ENCODE measurements at regions not wholly inside any gene's neighbourhood (a gene's known extent, or its start where the extent isn't known, plus 50 kb on each side); places are given as distances from the start of the nearest gene placed in this dataset.
"Not testable (repeated sequence)": the region's sequence is repeated elsewhere in the genome, so short reads cannot be mapped to it uniquely, and the experiment has no call there.

DNA sequence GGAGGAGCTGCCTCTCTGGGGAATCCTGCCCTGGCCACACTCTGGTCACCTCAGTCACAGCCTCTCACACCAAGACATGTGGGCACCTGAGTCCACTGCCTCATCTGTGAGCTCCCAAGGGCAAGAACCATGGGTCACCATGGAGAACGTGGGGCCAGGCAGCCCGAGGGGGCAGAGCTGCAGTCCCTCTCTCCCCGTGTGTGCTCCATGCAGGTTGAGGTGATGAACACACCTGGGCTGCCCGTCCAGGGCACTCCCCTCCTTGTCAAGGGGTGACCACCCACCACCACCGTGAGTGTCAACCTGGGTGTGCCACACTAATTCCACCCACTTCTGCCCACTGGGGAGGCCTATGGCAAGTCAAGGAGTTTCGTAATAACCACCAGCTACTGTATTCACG lies 159.6 kb upstream of the RAB6C start:
- H3K4me1 ChIP-seq (ENCODE audit: insufficient read depth, low read length), result no peaks in the 10 kb centered on the region

DNA sequence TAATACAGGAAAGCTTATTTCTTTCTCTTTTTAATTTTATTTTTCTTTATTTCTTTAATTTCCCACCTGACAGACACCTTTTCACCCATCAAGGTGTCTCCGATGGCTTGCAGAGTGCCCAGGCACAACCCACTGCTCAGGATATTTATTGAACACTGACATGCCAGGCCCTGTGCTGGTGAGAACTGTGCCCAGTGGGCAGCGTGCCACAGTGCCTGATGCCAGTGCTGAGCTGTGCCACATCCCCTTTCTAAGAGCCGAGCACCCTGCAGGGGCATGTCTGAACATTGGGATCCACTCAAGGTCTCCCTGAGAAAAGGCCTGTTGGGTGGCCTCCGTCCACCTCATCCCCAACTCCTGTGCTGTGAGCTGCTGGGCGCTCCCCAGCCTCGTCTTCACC lies 158.6 kb upstream of the RAB6C start:
- Histone ChIP-seq H3K9me3 (ENCODE audit: low read length) (no peaks in the 10 kb centered on the region), H3K4me1 (ENCODE audit: insufficient read depth, low read length) (no peaks in the 10 kb centered on the region), H3K27me3 (ENCODE audit: insufficient read depth, low read length) (no peaks in the 10 kb centered on the region), H3K4me3 (ENCODE audit: low read length) (no peak overlapping the region), H3K36me3 (ENCODE audit: insufficient read depth, low read length) (no peaks in the 10 kb centered on the region), H2AFZ (ENCODE audit: low read depth, low read length) (no peak overlapping the region)

More for the DNA sequence above, 159.6 kb upstream of the RAB6C start:
- no peak overlapping the region for H2AFZ ChIP-seq (ENCODE audit: low read depth, low read length)
- H3K27me3 ChIP-seq (ENCODE audit: insufficient read depth, low read length), result no peaks in the 10 kb centered on the region
- H3K9me3 ChIP-seq (ENCODE audit: low read length), result peaks cover 2% of the 10 kb centered on the region
- H3K36me3 ChIP-seq (ENCODE audit: insufficient read depth, low read length), result no peaks in the 10 kb centered on the region
- no peak overlapping the region for H3K4me3 ChIP-seq (ENCODE audit: low read length)

DNA sequence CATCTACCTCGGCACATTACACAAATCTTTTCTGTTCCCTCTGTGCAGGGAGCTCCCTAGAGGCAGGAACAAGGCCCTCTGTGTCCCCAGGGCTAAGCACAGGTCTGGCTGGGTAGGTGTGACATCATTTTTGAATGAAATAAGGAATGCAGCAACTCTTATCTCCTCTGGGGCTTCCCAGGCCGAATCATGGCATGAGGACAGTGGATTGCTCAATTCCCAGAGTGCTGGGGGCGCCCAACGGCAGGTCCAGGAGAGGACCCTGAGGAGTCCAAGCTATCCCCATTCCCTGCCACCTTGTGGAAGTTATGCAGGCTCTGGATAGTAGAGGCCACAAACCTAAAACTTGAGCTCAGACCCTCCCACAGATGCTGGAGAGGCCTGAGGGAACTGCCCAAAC lies 158.0 kb upstream of the RAB6C start:
- no peak overlapping the region for H3K4me3 ChIP-seq (ENCODE audit: low read length)

DNA sequence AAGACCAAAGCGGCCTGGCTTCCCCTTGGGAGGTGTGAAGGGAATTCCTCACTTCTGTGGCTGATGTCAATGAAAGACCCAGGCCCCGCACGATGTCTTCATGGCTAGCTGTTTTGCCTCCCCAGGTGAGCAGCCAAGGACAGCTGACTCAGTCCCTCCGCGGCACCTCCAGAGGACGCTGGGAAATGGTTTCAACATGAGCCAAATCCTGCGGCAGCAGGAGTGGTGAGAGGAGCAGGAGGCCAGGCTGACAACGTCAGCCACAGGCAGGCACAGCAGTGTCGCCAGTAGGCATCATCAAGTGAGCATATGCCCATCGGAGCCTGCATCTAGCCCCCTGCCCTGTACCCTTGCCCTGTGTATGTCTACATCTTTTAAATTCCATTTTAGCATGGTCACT lies 156.4 kb upstream of the RAB6C start:
- no peaks in the 10 kb centered on the region for H3K9me3 ChIP-seq (ENCODE audit: low read length)
- no peaks in the 10 kb centered on the region for H3K4me1 ChIP-seq (ENCODE audit: insufficient read depth, low read length)
- H2AFZ ChIP-seq (ENCODE audit: low read depth, low read length), result no peak overlapping the region
- H3K36me3 ChIP-seq (ENCODE audit: insufficient read depth, low read length), result no peaks in the 10 kb centered on the region
- H3K27me3 ChIP-seq (ENCODE audit: insufficient read depth, low read length), result no peaks in the 10 kb centered on the region
- no peak overlapping the region for H3K4me3 ChIP-seq (ENCODE audit: low read length)

More for the DNA sequence above, 158.0 kb upstream of the RAB6C start:
- Histone ChIP-seq H2AFZ (ENCODE audit: low read depth, low read length) (no peak overlapping the region), H3K27me3 (ENCODE audit: insufficient read depth, low read length) (no peaks in the 10 kb centered on the region), H3K9me3 (ENCODE audit: low read length) (no peaks in the 10 kb centered on the region), H3K36me3 (ENCODE audit: insufficient read depth, low read length) (no peaks in the 10 kb centered on the region), H3K4me1 (ENCODE audit: insufficient read depth, low read length) (no peaks in the 10 kb centered on the region)

DNA sequence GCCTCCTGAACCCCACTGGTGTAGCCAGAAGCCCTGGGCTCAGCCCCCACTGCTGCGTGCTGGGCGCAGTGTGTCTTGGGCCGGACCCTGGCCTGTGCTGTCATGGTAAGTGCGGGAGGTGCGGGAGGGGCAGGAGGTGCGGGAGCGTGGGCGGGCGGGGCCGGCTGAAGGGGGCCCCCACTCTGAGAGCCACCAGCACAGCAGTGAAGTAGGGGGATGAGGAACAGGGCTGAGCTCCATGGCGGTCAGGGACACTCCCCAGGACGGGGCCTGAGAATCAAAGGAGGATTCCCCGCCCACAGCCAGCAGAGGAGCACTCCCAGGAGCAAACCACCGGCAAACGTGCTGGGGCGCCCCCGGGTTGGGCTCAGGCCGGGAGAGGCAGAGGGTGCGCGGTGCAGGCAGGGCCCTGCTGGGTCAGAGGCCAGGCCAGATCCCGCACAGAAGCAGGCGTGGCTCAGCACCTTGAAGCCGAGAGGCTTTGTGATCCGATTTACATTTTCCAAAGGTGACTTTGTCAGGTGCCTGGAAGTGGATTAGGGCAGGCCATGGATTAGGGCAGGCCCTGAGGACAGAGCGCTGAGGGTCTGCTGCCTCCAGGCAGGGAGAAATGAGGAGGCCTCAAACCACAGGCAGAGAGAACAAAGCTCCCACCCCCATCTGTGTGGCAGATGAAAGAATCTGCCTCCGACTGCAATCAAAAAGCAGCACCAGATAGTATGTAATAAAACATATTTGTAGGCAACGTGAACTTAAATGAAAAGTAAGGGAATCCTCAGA lies 152.0 kb upstream of the RAB6C start:
- Histone ChIP-seq H3K9me3 (ENCODE audit: low read length) (no peaks in the 10 kb centered on the region), H3K4me1 (ENCODE audit: insufficient read depth, low read length) (no peaks in the 10 kb centered on the region), H3K27me3 (ENCODE audit: insufficient read depth, low read length) (no peaks in the 10 kb centered on the region), H2AFZ (ENCODE audit: low read depth, low read length) (no peak overlapping the region), H3K4me3 (ENCODE audit: low read length) (no peak overlapping the region), H3K36me3 (ENCODE audit: insufficient read depth, low read length) (no peaks in the 10 kb centered on the region)

DNA sequence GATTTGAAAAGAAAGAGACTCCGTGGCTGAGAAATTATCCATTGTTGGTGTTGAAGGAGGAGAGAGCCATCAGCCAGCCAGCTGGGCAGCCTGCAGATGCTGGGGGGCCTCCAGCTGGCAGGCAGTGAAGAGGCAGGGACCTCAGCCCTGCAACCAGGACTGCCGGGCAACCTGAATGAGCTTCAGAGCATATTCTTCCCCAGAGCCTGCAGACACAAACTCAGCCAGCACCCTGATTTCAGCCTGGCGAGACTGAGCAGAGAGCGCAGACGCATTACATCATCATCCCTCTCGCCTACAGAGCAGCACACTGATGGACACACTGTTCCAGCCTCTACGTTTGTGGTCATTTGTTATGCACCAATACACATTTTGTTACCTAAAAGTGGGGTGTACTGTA lies 150.7 kb upstream of the RAB6C start:
- H3K9me3 ChIP-seq (ENCODE audit: low read length), result no peaks in the 10 kb centered on the region
- H3K36me3 ChIP-seq (ENCODE audit: insufficient read depth, low read length), result no peaks in the 10 kb centered on the region
- no peak overlapping the region for H2AFZ ChIP-seq (ENCODE audit: low read depth, low read length)
- H3K4me3 ChIP-seq (ENCODE audit: low read length), result no peak overlapping the region
- H3K27me3 ChIP-seq (ENCODE audit: insufficient read depth, low read length), result no peaks in the 10 kb centered on the region
- H3K4me1 ChIP-seq (ENCODE audit: insufficient read depth, low read length), result no peaks in the 10 kb centered on the region

DNA sequence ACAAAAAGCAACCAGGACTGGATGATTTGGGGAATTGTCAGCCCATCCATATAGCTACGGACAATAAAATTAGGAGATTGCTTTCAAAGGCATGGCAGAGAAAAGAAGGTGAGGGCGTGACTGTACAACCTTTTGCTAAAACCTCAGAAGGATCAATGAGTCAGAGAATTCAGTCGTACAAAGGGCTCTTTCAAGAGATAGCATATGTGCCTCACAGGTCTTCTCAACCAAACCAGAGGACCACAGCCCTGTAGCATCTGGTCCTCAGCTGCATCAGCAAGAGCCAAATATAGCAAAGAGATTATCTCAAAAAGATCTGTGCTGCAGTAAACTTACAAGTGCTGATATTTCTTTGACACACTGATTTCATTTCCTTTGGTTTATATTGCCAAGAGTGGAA lies 149.9 kb upstream of the RAB6C start:
- Histone ChIP-seq H3K36me3 (ENCODE audit: insufficient read depth, low read length) (no peaks in the 10 kb centered on the region), H3K4me1 (ENCODE audit: insufficient read depth, low read length) (no peaks in the 10 kb centered on the region)

DNA sequence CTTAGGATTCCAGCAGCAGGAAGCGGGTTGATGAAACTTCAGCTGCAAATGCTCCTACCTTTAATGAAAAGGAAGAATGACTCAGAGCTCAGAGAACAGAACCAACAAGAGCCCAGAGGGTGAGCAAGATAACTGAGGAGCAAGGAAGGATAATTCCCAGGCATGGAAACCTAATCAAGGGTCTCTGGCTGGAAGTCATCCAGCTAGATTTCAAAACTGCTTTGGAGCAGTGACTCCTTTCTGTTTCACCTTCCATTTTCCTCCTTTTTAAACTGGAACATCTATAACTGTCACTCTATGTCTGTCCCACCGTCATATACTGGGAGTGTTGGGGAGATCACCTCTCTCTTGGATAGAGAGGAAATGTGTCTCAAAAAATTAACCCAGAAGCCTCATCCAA lies 148.4 kb upstream of the RAB6C start:
- H3K9me3 ChIP-seq (ENCODE audit: low read length), result no peaks in the 10 kb centered on the region
- no peaks in the 10 kb centered on the region for H3K27me3 ChIP-seq (ENCODE audit: insufficient read depth, low read length)
- no peak overlapping the region for H2AFZ ChIP-seq (ENCODE audit: low read depth, low read length)
- no peak overlapping the region for H3K4me3 ChIP-seq (ENCODE audit: low read length)
- no peaks in the 10 kb centered on the region for H3K4me1 ChIP-seq (ENCODE audit: insufficient read depth, low read length)
- no peaks in the 10 kb centered on the region for H3K36me3 ChIP-seq (ENCODE audit: insufficient read depth, low read length)

More for the DNA sequence above, 149.9 kb upstream of the RAB6C start:
- Histone ChIP-seq H3K9me3 (ENCODE audit: low read length) (no peaks in the 10 kb centered on the region), H2AFZ (ENCODE audit: low read depth, low read length) (no peak overlapping the region), H3K4me3 (ENCODE audit: low read length) (no peak overlapping the region), H3K27me3 (ENCODE audit: insufficient read depth, low read length) (no peaks in the 10 kb centered on the region)

DNA sequence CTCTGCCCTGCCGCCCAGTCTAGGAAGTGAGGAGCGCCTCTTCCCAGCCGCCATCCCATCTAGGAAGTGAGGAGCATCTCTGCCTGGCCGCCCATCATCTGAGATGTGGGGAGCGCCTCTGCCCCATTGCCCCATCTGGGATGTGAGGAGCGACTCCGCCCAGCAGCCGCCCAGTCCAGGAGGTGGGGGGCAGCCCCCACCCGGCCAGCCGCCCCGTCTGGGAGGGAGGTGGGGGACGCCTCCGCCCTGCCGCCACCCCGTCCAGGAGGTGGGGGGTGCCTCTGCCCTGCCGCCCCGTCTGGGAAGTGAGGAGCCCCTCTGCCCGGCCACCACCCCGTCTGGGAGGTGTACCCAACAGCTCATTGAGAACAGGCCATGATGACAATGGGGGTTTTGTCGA lies 146.0 kb upstream of the RAB6C start:
- not testable (repeated sequence) for H3K36me3 ChIP-seq (ENCODE audit: insufficient read depth, low read length); H3K4me3 ChIP-seq (ENCODE audit: low read length); H2AFZ ChIP-seq (ENCODE audit: low read depth, low read length); H3K27me3 ChIP-seq (ENCODE audit: insufficient read depth, low read length); H3K9me3 ChIP-seq (ENCODE audit: low read length); H3K4me1 ChIP-seq (ENCODE audit: insufficient read depth, low read length)

DNA sequence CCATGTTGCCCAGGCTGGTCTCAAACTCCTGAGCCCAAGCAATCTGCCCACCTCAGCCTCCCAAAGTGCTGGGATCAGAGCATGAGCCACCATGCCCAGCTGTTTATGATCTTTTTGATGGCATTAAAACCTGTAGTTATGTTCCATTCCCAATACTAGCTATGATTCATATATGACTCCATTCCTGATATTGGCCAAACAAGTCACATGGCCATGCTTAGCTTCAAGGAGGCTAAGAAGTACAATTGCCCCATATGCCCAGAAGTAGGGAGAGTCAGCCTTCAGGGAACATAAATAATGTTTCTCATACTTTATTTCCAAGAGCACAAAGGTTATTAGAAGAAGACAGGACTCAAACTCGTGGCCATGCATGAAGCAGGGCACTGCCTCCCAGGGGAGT lies 132.4 kb upstream of the RAB6C start:
- Histone ChIP-seq H3K4me3 (ENCODE audit: low read length) (no peak overlapping the region), H3K36me3 (ENCODE audit: insufficient read depth, low read length) (no peaks in the 10 kb centered on the region), H3K27me3 (ENCODE audit: insufficient read depth, low read length) (no peaks in the 10 kb centered on the region), H3K9me3 (ENCODE audit: low read length) (peaks cover 2% of the 10 kb centered on the region), H3K4me1 (ENCODE audit: insufficient read depth, low read length) (no peaks in the 10 kb centered on the region), H2AFZ (ENCODE audit: low read depth, low read length) (no peak overlapping the region)

DNA sequence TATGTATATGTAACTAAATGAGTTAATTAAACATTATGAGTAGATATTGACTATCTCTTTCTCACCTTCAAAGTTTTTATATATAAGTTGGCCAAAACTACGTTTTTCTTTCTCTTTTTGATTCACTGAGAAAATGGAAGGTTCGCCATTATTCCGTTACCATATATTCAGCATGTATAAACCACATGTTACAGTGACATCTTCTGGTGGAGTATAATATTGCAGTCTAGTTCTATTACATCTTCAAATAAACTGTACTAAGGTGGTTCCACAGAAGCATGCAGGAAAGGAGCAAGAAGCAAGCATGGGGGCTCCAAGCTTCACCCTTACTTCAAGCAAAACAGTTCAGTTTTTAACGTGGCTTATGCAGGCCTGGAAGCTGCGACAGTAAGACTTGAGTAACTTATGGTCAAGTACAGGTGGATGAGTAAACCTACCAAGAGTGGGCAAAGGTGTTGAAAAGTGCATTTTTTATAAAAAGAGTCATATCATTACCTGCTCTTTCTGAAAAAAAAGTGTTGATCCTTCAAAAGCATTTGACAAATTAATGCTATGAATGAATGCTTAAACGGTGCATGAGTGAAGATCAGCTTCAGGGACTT lies 129.8 kb upstream of the RAB6C start:
- no peak overlapping the region for H3K4me3 ChIP-seq (ENCODE audit: low read length)
- no peak overlapping the region for H2AFZ ChIP-seq (ENCODE audit: low read depth, low read length)
- H3K9me3 ChIP-seq (ENCODE audit: low read length), result peaks cover 2% of the 10 kb centered on the region
- H3K36me3 ChIP-seq (ENCODE audit: insufficient read depth, low read length), result no peaks in the 10 kb centered on the region
- H3K27me3 ChIP-seq (ENCODE audit: insufficient read depth, low read length), result no peaks in the 10 kb centered on the region
- H3K4me1 ChIP-seq (ENCODE audit: insufficient read depth, low read length), result no peaks in the 10 kb centered on the region

DNA sequence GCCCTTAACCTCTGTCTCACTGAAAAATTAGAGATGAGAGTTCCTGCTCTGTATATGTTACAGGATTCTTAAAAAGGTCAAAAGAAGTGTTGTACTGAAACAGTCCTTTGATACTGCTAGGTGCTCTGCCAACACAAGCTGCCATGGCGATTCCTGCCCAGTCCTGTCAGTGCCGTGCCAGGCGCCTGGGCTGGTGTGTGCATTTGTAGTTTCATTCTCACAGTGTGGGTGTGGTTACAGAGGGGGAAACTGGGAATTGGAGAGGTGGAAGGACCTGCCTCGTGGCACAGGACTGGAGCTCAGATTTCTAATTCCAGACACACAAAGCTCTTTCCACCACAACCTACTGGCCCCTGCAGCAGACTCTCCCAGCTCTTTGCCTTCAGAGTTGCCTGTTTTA lies 122.3 kb upstream of the RAB6C start:
- H3K4me3 ChIP-seq (ENCODE audit: low read length), result no peak overlapping the region
- no peaks in the 10 kb centered on the region for H3K4me1 ChIP-seq (ENCODE audit: insufficient read depth, low read length)
- H2AFZ ChIP-seq (ENCODE audit: low read depth, low read length), result no peak overlapping the region
- H3K27me3 ChIP-seq (ENCODE audit: insufficient read depth, low read length), result no peaks in the 10 kb centered on the region
- no peaks in the 10 kb centered on the region for H3K36me3 ChIP-seq (ENCODE audit: insufficient read depth, low read length)
- H3K9me3 ChIP-seq (ENCODE audit: low read length), result no peaks in the 10 kb centered on the region

DNA sequence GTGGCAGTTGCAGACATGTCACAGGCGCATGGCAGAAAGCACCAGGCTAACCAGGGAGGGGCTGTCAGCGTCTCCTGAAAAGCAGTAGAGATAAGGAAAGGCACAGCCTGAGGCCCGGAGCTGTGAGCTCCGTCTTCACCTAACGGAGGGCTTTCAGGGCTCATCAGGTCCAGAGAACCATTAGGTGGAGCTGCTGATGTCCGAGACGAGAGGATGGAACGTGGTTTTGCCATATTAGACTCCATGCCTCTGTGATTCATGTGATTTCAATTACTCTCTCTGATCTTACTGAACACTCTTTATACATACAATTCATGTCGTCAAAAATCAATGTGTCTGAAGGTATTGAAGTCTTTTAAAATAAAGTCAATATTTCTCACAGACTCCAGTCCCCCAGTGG lies 120.3 kb upstream of the RAB6C start:
- Histone ChIP-seq H3K27me3 (ENCODE audit: insufficient read depth, low read length) (no peaks in the 10 kb centered on the region), H3K4me1 (ENCODE audit: insufficient read depth, low read length) (no peaks in the 10 kb centered on the region), H3K4me3 (ENCODE audit: low read length) (no peak overlapping the region), H3K9me3 (ENCODE audit: low read length) (no peaks in the 10 kb centered on the region), H2AFZ (ENCODE audit: low read depth, low read length) (no peak overlapping the region), H3K36me3 (ENCODE audit: insufficient read depth, low read length) (no peaks in the 10 kb centered on the region)

DNA sequence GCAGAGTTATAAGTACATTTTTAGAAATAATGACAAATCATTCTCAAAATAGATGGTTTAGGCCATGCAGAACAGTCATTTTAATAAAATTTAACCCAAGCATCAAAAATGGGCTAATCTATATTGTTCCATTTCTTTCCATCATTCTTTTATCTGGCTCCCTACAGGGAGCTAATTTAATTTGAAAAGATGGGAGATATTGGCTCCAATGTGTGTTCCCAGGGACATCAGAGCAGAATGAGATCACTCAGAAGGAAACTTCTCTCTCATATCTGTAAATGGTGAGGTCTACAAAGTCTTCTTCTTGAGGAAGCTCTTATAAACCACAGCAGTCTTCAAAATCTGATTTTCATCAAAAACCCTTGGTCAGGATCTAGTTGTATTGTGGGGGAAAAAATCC lies 119.4 kb upstream of the RAB6C start:
- no peak overlapping the region for H3K4me3 ChIP-seq (ENCODE audit: low read length)
- no peaks in the 10 kb centered on the region for H3K27me3 ChIP-seq (ENCODE audit: insufficient read depth, low read length)
- no peak overlapping the region for H2AFZ ChIP-seq (ENCODE audit: low read depth, low read length)
- no peaks in the 10 kb centered on the region for H3K9me3 ChIP-seq (ENCODE audit: low read length)
- H3K4me1 ChIP-seq (ENCODE audit: insufficient read depth, low read length), result no peaks in the 10 kb centered on the region
- no peaks in the 10 kb centered on the region for H3K36me3 ChIP-seq (ENCODE audit: insufficient read depth, low read length)
